ENCODE measurements at regions not wholly inside any gene's neighbourhood (a gene's known extent, or its start where the extent isn't known, plus 50 kb on each side); places are given as distances from the start of the nearest gene placed in this dataset.

- Histone ChIP-seq H3K27ac (no peak overlapping the region), H3K9me3 (no peaks in the 10 kb centered on the region), H3K4me3 (no peak overlapping the region), H3K4me1 (peaks cover 7 to 54% (median 43%) of the 10 kb centered on the region in 4 donors), H3K27me3 (no peaks in the 10 kb centered on the region), H3K36me3 (no peaks in the 10 kb centered on the region)
- in situ Hi-C loops (cut with MboI; ENCODE audit: low pct_ligation_motif_present in 1 of 4, low pct_unique_long_range_greater_than_20kb in 1 of 4, low sequenced_read_pairs in 3 of 4) = loop anchor here (5.0 to 25.0 kb wide), 6 partner anchors 94 to 167 kb away; no protein-coding TSS in a partner anchor
- no peak for DNase-seq
- TF ChIP-seq POLR2AphosphoS5 (IDR thresholded peaks at IDR 0.05) (no peak), POLR2A (IDR thresholded peaks at IDR 0.05) (no peak), EP300 (IDR thresholded peaks at IDR 0.05; ENCODE audit: low read depth) (no peak)
- TF ChIP-seq, protein P1, sequence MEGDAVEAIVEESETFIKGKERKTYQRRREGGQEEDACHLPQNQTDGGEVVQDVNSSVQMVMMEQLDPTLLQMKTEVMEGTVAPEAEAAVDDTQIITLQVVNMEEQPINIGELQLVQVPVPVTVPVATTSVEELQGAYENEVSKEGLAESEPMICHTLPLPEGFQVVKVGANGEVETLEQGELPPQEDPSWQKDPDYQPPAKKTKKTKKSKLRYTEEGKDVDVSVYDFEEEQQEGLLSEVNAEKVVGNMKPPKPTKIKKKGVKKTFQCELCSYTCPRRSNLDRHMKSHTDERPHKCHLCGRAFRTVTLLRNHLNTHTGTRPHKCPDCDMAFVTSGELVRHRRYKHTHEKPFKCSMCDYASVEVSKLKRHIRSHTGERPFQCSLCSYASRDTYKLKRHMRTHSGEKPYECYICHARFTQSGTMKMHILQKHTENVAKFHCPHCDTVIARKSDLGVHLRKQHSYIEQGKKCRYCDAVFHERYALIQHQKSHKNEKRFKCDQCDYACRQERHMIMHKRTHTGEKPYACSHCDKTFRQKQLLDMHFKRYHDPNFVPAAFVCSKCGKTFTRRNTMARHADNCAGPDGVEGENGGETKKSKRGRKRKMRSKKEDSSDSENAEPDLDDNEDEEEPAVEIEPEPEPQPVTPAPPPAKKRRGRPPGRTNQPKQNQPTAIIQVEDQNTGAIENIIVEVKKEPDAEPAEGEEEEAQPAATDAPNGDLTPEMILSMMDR (IDR thresholded peaks at IDR 0.05) = no peak
- 88 to 100% methylated on average over 1 to 10 of the region's 10 CpGs for WGBS, 2 donors (ENCODE audit: low coverage in 1 of 2)
- intact Hi-C loops (cut with DNase I; ENCODE audit: low total_unique reads) = loop anchor here (2.0 to 5.0 kb wide), 2 partner anchors 97 to 164 kb away; no protein-coding TSS in a partner anchor
These were observed 189.9 kb downstream of the SEC14L1 start for GRCh38 chr17:77330602-77331081.

DNA sequence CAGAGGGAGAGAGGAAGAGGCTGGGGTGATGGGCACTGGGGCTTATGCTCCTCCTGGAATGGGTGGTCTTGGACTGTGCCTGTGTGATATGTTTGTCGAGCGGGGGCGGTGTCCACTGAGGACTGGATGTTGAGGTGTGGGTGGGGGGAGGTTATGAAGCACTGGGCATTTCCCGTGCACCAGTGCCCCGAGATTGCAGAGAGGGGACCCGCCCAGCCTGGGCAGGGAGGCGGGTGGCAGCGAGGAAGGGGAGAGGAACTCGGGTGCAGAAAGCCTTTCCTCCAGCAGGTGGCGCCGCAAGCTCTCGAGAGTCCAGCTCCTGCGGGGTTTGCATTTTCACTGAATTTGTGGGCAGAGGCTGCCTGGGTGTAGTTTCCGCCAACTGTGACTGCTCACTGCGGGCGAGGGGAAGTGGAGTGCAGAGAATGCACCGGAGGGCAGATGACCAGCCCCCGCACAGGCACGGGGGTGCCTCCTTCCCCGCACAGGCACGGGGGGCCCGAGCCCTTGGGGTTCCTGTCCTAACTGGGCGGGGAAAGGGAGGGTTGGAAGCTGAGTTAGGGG lies 190.6 kb downstream of the SEC14L1 start:
- no peaks in the 10 kb centered on the region for H3K36me3 ChIP-seq
- peak overlapping the region in 1 of 4 donors; percentile 35 for H3K4me3 ChIP-seq
- 8% methylated on average over 23 of the region's 23 CpGs; no CpG with 5 or more reads in 1 of the 2 donors for WGBS, 2 donors (ENCODE audit: low coverage in 1 of 2)
- peaks cover 0 to 46% (median 36%) of the 10 kb centered on the region in 4 donors for H3K4me1 ChIP-seq
- no peaks in the 10 kb centered on the region for H3K27me3 ChIP-seq
- H3K27ac ChIP-seq = peak overlapping the region; percentile 59 to 81 (median 73)
- peak; percentile 95 for DNase-seq
- TF ChIP-seq POLR2A (IDR thresholded peaks at IDR 0.05) (no peak), EP300 (IDR thresholded peaks at IDR 0.05; ENCODE audit: low read depth) (no peak), POLR2AphosphoS5 (IDR thresholded peaks at IDR 0.05) (peak; percentile 36 to 52 (median 36))
- TF ChIP-seq, protein P1 (IDR thresholded peaks at IDR 0.05) = peak; percentile 92 to 98 (median 96)
- in situ Hi-C loops (cut with MboI; ENCODE audit: low pct_ligation_motif_present in 1 of 4, low pct_unique_long_range_greater_than_20kb in 1 of 4, low sequenced_read_pairs in 3 of 4) (loop anchor here (5.0 to 25.0 kb wide), 6 partner anchors 93 to 166 kb away; no protein-coding TSS in a partner anchor), intact Hi-C loops (cut with DNase I; ENCODE audit: low total_unique reads) (loop anchor here (2.0 to 5.0 kb wide), 2 partner anchors 96 to 163 kb away; no protein-coding TSS in a partner anchor)
- no peaks in the 10 kb centered on the region for H3K9me3 ChIP-seq

- WGBS, 2 donors (ENCODE audit: low coverage in 1 of 2) = 60 to 67% methylated on average over 10 to 13 of the region's 13 CpGs
- intact Hi-C loops (cut with DNase I; ENCODE audit: low total_unique reads) (loop anchor here (5.0 kb wide), 1 partner anchor 95 kb away; no protein-coding TSS in a partner anchor), in situ Hi-C loops (cut with MboI; ENCODE audit: low pct_ligation_motif_present in 1 of 4, low pct_unique_long_range_greater_than_20kb in 1 of 4, low sequenced_read_pairs in 3 of 4) (loop anchor here (5.0 to 25.0 kb wide), 6 partner anchors 92 to 165 kb away; no protein-coding TSS in a partner anchor)
- Histone ChIP-seq H3K36me3 (no peaks in the 10 kb centered on the region), H3K27ac (peak overlapping the region; percentile 59 to 81 (median 73)), H3K27me3 (no peaks in the 10 kb centered on the region), H3K4me3 (peak overlapping the region in 1 of 4 donors; percentile 35), H3K4me1 (peaks cover 0 to 37% (median 32%) of the 10 kb centered on the region in 4 donors), H3K9me3 (peaks cover 0 to 6% of the 10 kb centered on the region in 2 donors)
- TF ChIP-seq EP300 (IDR thresholded peaks at IDR 0.05; ENCODE audit: low read depth) = no peak
- TF ChIP-seq, protein P1 (IDR thresholded peaks at IDR 0.05) = no peak
- TF ChIP-seq POLR2AphosphoS5 (IDR thresholded peaks at IDR 0.05) = no peak
- TF ChIP-seq POLR2A (IDR thresholded peaks at IDR 0.05) = no peak
- peak; percentile 26 for DNase-seq
These were observed 191.5 kb downstream of the SEC14L1 start for GRCh38 chr17:77332034-77332971.

Measured in transverse colon (tissue), 4 donors.